ENCODE measurements at regions not wholly inside any gene's neighbourhood (a gene's known extent, or its start where the extent isn't known, plus 50 kb on each side); places are given as distances from the start of the nearest gene placed in this dataset.

DNA sequence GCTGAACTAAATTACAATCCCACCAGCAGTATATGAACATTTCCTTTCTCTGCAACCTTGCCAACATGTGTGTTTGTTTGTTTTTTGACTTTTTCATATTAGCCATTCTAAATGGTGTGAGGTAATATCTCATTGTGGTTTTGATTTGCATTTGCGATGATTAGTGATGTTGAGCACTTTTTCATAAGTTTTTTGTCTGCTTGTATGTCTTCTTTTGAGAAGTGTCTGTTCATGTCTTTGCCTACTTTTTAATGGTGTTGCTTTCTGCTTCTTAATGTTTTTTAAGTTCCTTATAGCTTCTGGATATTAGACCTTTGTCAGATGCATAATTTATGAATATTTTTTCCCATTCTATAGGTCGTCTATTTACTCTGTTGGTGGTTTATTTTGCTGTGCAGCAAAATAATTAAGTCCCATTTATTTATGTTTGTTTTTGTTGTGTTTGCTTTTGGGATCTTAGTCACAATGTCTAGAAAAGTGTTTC is 1262.9 kb downstream of the FSCB start:
- no peak for ATAC-seq
- TF ChIP-seq GLIS3 (CRISPR knock-in tag; IDR thresholded peaks at IDR 0.05) (no peak), CSDC2 (CRISPR knock-in tag; IDR thresholded peaks at IDR 0.05) (no peak), CSRNP3 (CRISPR knock-in tag; IDR thresholded peaks at IDR 0.05) (no peak), OSR1 (CRISPR knock-in tag; IDR thresholded peaks at IDR 0.05) (no peak), BACH2 (CRISPR knock-in tag; IDR thresholded peaks at IDR 0.05; ENCODE audit: borderline replicate concordance) (no peak), ZC3H10 (CRISPR knock-in tag; IDR thresholded peaks at IDR 0.05) (no peak), TOX (CRISPR knock-in tag; IDR thresholded peaks at IDR 0.05; ENCODE audit: borderline replicate concordance) (no peak), TCF4 (CRISPR knock-in tag; IDR thresholded peaks at IDR 0.05; ENCODE audit: borderline replicate concordance) (no peak), ZNF565 (CRISPR knock-in tag; conservative IDR thresholded peaks at IDR 0.05; ENCODE audit: low read depth) (no peak), ESRRG (CRISPR knock-in tag; IDR thresholded peaks at IDR 0.05) (no peak), PPARA (CRISPR knock-in tag; IDR thresholded peaks at IDR 0.05; ENCODE audit: borderline replicate concordance) (no peak), ZFP3 (CRISPR knock-in tag; IDR thresholded peaks at IDR 0.05) (no peak), ISL1 (CRISPR knock-in tag; IDR thresholded peaks at IDR 0.05) (no peak), TSHZ2 (CRISPR knock-in tag; IDR thresholded peaks at IDR 0.05) (no peak), SNAI2 (CRISPR knock-in tag; IDR thresholded peaks at IDR 0.05) (no peak), ZNF8 (CRISPR knock-in tag; IDR thresholded peaks at IDR 0.05) (no peak), ZFP30 (CRISPR knock-in tag; IDR thresholded peaks at IDR 0.05) (no peak), RARB (CRISPR knock-in tag; IDR thresholded peaks at IDR 0.05) (no peak)
- TF ChIP-seq, protein P1, sequence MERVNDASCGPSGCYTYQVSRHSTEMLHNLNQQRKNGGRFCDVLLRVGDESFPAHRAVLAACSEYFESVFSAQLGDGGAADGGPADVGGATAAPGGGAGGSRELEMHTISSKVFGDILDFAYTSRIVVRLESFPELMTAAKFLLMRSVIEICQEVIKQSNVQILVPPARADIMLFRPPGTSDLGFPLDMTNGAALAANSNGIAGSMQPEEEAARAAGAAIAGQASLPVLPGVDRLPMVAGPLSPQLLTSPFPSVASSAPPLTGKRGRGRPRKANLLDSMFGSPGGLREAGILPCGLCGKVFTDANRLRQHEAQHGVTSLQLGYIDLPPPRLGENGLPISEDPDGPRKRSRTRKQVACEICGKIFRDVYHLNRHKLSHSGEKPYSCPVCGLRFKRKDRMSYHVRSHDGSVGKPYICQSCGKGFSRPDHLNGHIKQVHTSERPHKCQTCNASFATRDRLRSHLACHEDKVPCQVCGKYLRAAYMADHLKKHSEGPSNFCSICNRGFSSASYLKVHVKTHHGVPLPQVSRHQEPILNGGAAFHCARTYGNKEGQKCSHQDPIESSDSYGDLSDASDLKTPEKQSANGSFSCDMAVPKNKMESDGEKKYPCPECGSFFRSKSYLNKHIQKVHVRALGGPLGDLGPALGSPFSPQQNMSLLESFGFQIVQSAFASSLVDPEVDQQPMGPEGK (CRISPR knock-in tag; IDR thresholded peaks at IDR 0.05; ENCODE audit: borderline replicate concordance): no peak
- TF ChIP-seq, protein P2, sequence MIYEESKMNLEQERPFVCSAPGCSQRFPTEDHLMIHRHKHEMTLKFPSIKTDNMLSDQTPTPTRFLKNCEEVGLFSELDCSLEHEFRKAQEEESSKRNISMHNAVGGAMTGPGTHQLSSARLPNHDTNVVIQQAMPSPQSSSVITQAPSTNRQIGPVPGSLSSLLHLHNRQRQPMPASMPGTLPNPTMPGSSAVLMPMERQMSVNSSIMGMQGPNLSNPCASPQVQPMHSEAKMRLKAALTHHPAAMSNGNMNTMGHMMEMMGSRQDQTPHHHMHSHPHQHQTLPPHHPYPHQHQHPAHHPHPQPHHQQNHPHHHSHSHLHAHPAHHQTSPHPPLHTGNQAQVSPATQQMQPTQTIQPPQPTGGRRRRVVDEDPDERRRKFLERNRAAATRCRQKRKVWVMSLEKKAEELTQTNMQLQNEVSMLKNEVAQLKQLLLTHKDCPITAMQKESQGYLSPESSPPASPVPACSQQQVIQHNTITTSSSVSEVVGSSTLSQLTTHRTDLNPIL (CRISPR knock-in tag; IDR thresholded peaks at IDR 0.05; ENCODE audit: low read depth): no peak

- no peak for ATAC-seq
- TF ChIP-seq ZFP3 (CRISPR knock-in tag; IDR thresholded peaks at IDR 0.05): no peak
- TF ChIP-seq RARB (CRISPR knock-in tag; IDR thresholded peaks at IDR 0.05): no peak
- TF ChIP-seq GLIS3 (CRISPR knock-in tag; IDR thresholded peaks at IDR 0.05): no peak
- TF ChIP-seq ZNF565 (CRISPR knock-in tag; conservative IDR thresholded peaks at IDR 0.05; ENCODE audit: low read depth): no peak
- TF ChIP-seq ZNF70 (CRISPR knock-in tag; IDR thresholded peaks at IDR 0.05): no peak
- TF ChIP-seq ARNTL (CRISPR knock-in tag; IDR thresholded peaks at IDR 0.05; ENCODE audit: borderline replicate concordance, low read depth): no peak
- no peak for TF ChIP-seq ZC3H10 (CRISPR knock-in tag; IDR thresholded peaks at IDR 0.05)
- TF ChIP-seq TSHZ2 (CRISPR knock-in tag; IDR thresholded peaks at IDR 0.05): no peak
- no peak for TF ChIP-seq OSR1 (CRISPR knock-in tag; IDR thresholded peaks at IDR 0.05)
Measured at GRCh38 chr14:43243168-43243567, 1263.9 kb downstream of the FSCB start.
